HG03558 (cell line): ENCODE measurements at regions not wholly inside any gene's neighbourhood (a gene's known extent, or its start where the extent isn't known, plus 50 kb on each side); places are given as distances from the start of the nearest gene placed in this dataset.
"Not testable (repeated sequence)": the region's sequence is repeated elsewhere in the genome, so short reads cannot be mapped to it uniquely, and the experiment has no call there.

ENCODE experiments used
- ATAC-seq: cut with Tn5 transposase; IDR thresholded peaks from one replicate; pipeline ENCODE4 v1.9.1; 2021; ENCODE audit warnings: moderate number of reproducible peaks; ENCODE audit not compliant: unreplicated experiment; ENCODE audit errors: extremely low read depth

- no peak for ATAC-seq
These were observed 482.0 kb upstream of the SALL3 start for GRCh38 chr18:78497641-78498040.

- no peak for ATAC-seq
These were observed 480.0 kb upstream of the SALL3 start for GRCh38 chr18:78499586-78499985.

GRCh38 chr18:78501251-78501650, 478.4 kb upstream of the SALL3 start:
- ATAC-seq, result no peak

GRCh38 chr18:78503129-78503528, 476.5 kb upstream of the SALL3 start:
- ATAC-seq, result no peak

GRCh38 chr18:78505851-78506461, 473.7 kb upstream of the SALL3 start:
- no peak for ATAC-seq

- ATAC-seq, result no peak
These were observed 472.4 kb upstream of the SALL3 start for GRCh38 chr18:78507217-78507616.

GRCh38 chr18:78508228-78508824, 471.3 kb upstream of the SALL3 start:
- ATAC-seq, result not testable (repeated sequence)

GRCh38 chr18:78510091-78510490, 469.5 kb upstream of the SALL3 start:
- ATAC-seq, result no peak

- no peak for ATAC-seq
These were observed 469.0 kb upstream of the SALL3 start for GRCh38 chr18:78510636-78511035.

GRCh38 chr18:78511666-78512601, 467.7 kb upstream of the SALL3 start:
- ATAC-seq, result no peak

GRCh38 chr18:78514910-78515670, 464.5 kb upstream of the SALL3 start:
- ATAC-seq, result no peak

- no peak for ATAC-seq
These were observed 462.3 kb upstream of the SALL3 start for GRCh38 chr18:78517328-78517727.

- ATAC-seq, result no peak
These were observed 461.6 kb upstream of the SALL3 start for GRCh38 chr18:78517973-78518372.

GRCh38 chr18:78518805-78519204, 460.8 kb upstream of the SALL3 start:
- ATAC-seq, result no peak

- no peak for ATAC-seq
These were observed 460.1 kb upstream of the SALL3 start for GRCh38 chr18:78519394-78520062.

GRCh38 chr18:78521136-78521535, 458.5 kb upstream of the SALL3 start:
- no peak for ATAC-seq

- no peak for ATAC-seq
These were observed 457.9 kb upstream of the SALL3 start for GRCh38 chr18:78521744-78522143.

GRCh38 chr18:78522507-78522906, 457.1 kb upstream of the SALL3 start:
- ATAC-seq, result no peak

- ATAC-seq, result no peak
These were observed 455.8 kb upstream of the SALL3 start for GRCh38 chr18:78523850-78524249.
